ENCODE measurements at regions not wholly inside any gene's neighbourhood (a gene's known extent, or its start where the extent isn't known, plus 50 kb on each side); places are given as distances from the start of the nearest gene placed in this dataset.

- H3K27ac ChIP-seq (ENCODE audit: low read length): peak overlapping the region; percentile 39
Observed at GRCh38 chr2:75808793-75809535, 98.2 kb upstream of the GCFC2 start.

GRCh38 chr2:75807992-75808391, 97.3 kb upstream of the GCFC2 start:
- Histone ChIP-seq H3K9me2 (replicated peaks; ENCODE audit: low read length) (no peaks in the 10 kb centered on the region), H3K27ac (ENCODE audit: low read length) (no peak overlapping the region), H3K9me3 (ENCODE audit: low read length) (no peaks in the 10 kb centered on the region), H4K20me1 (ENCODE audit: low read length) (no peaks in the 10 kb centered on the region), H3F3A (ENCODE audit: low read length, unreplicated experiment) (no peaks in the 10 kb centered on the region), H3K36me3 (ENCODE audit: low read depth, low read length) (no peaks in the 10 kb centered on the region), H3K4me2 (ENCODE audit: low read length) (peak overlapping the region; percentile 27; the same call in 1 of the 2 replicates), H3K4me1 (ENCODE audit: insufficient read depth, low read length) (peaks cover 27% of the 10 kb centered on the region), H3K9ac (ENCODE audit: low read length) (no peak overlapping the region), H3K27me3 (ENCODE audit: low read length) (no peaks in the 10 kb centered on the region), H3K4me3 (ENCODE audit: low read length) (no peak overlapping the region), H3K79me2 (ENCODE audit: low read length) (no peaks in the 10 kb centered on the region), H2AFZ (ENCODE audit: low read length) (no peak overlapping the region)
- DNase-seq (peak; percentile 95), ATAC-seq (peak; percentile 89)
- no peak for TF ChIP-seq EZH2 (IDR thresholded peaks at IDR 0.05; ENCODE audit: low read length, unreplicated experiment)
- no peak for TF ChIP-seq EZH2phosphoT487 (IDR thresholded peaks at IDR 0.05; ENCODE audit: borderline replicate concordance, low read length)
- TF ChIP-seq CTCF (conservative IDR thresholded peaks at IDR 0.05; ENCODE audit: low read depth, low read length): no peak
- CTCF ChIA-PET: no interaction called here
- POLR2A ChIA-PET (ENCODE audit: unreplicated experiment): interaction anchor here (0.6 kb wide), 1 partner anchor 148 kb away, joined by 3 read pairs; no protein-coding TSS in a partner anchor
- BruUV-seq (replicated peaks): no TSS peak
- intact Hi-C loops (cut with micrococcal nuclease): no loop called here

More at GRCh38 chr2:75808793-75809535, 98.2 kb upstream of the GCFC2 start:
- H2AFZ ChIP-seq (ENCODE audit: low read length): peak overlapping the region; percentile 49
- intact Hi-C loops (cut with micrococcal nuclease): no loop called here
- H4K20me1 ChIP-seq (ENCODE audit: low read length): no peaks in the 10 kb centered on the region
- no peak for TF ChIP-seq CTCF (conservative IDR thresholded peaks at IDR 0.05; ENCODE audit: low read depth, low read length)
- no peak for TF ChIP-seq EZH2 (IDR thresholded peaks at IDR 0.05; ENCODE audit: low read length, unreplicated experiment)
- TF ChIP-seq EZH2phosphoT487 (IDR thresholded peaks at IDR 0.05; ENCODE audit: borderline replicate concordance, low read length): no peak
- H3F3A ChIP-seq (ENCODE audit: low read length, unreplicated experiment): no peaks in the 10 kb centered on the region
- ATAC-seq (no peak), DNase-seq (peak; percentile 59)
- H3K4me2 ChIP-seq (ENCODE audit: low read length): peak overlapping the region; percentile 28
- H3K9me2 ChIP-seq (replicated peaks; ENCODE audit: low read length): no peaks in the 10 kb centered on the region
- H3K27me3 ChIP-seq (ENCODE audit: low read length): no peaks in the 10 kb centered on the region
- H3K9me3 ChIP-seq (ENCODE audit: low read length): no peaks in the 10 kb centered on the region
- ChIA-PET POLR2A (ENCODE audit: unreplicated experiment) (no interaction called here), CTCF (interaction anchor here (0.6 kb wide), 1 partner anchor 202 kb away, joined by 4 read pairs; no protein-coding TSS in a partner anchor)
- no peaks in the 10 kb centered on the region for H3K79me2 ChIP-seq (ENCODE audit: low read length)
- no peaks in the 10 kb centered on the region for H3K36me3 ChIP-seq (ENCODE audit: low read depth, low read length)
- H3K4me3 ChIP-seq (ENCODE audit: low read length): no peak overlapping the region
- H3K9ac ChIP-seq (ENCODE audit: low read length): no peak overlapping the region
- BruUV-seq (replicated peaks): no TSS peak
- H3K4me1 ChIP-seq (ENCODE audit: insufficient read depth, low read length): peaks cover 27% of the 10 kb centered on the region
